ENCODE measurements at regions not wholly inside any gene's neighbourhood (a gene's known extent, or its start where the extent isn't known, plus 50 kb on each side); places are given as distances from the start of the nearest gene placed in this dataset.

DNA sequence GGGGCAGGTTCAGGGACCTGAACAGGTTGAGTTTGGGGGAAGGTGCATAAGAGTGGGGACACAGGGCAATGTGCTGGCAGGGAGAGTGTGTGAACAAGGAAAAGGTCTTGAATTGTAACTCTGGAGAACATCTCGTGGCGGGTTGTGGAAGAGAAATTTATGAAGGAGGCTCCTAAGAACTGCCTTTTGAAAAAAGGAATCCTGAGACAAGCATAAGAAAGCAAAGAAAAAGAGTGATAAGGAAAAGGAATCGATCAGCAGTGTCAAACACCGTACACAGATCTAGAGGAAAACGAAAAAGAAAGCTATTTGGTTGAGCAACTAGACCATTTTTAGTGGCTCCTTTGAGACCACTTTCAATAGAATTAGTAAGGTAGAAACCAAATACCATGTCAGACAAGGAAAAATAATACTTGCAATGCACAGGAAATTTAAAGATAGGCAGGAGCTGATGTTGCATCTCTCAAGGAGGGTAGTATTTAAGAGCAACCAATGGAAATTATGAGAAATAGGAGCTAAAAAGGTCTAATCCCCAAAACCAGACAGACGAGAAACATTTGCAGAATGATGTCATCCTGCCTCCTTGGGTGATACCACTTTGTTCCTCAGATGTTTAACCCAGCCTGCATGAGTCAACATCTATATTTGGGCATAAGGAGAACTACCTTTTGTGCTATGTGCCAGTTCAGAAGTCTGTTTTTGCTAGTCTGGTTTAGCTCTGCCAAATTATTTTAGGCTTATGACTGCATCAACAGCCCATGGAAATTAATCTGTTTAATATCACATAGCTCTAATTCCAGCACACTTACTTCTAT lies 64.5 kb upstream of the STK38L start:
- DNase-seq = peak; percentile 79

DNA sequence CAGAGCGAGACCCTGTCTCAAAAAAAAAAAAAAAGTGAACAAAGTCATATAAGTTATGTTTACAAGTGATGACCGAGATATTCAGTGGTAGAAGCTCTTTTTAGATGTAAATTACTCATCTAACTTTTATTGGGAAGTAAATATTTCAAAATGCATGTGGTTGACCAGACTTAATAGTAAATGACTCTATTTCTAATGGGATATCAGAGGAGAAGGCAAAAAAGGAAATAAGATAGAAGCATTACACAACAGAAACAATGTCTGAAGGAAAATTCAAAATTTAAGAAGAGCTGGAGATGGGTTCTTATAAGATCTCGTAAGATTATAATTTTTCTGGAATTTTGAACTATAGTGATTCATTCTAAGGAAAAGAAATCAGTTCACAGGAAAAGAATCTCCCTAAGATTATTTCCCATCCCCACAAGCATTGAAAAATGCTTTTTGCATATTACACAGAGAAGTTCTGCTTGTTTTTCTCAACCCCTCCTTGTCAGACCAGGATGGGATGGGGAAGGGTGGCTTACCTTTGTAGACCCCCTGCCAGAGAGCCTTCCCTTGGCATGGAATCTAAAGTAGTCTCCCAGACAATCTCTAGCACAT lies 63.1 kb upstream of the STK38L start:
- DNase-seq = no peak

DNA sequence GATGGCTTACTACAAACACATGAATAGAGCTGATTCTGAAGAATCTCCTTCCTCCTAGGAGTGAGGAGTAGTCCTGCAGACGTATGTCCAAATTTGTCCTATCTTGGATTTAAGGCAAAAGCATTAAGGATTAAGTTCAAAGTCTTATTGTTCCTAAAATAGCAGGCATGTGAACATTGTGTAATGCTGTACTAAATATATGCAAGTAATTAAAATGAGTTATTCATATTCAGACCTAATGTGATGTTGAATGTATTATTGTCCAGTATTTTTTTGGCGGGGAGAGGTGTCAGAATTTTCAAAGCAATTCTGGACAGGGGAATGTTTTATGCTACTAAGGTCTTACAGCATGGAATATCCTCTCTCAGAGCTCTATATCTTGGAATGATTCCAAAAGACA lies 60.7 kb upstream of the STK38L start:
- no peak for DNase-seq

DNA sequence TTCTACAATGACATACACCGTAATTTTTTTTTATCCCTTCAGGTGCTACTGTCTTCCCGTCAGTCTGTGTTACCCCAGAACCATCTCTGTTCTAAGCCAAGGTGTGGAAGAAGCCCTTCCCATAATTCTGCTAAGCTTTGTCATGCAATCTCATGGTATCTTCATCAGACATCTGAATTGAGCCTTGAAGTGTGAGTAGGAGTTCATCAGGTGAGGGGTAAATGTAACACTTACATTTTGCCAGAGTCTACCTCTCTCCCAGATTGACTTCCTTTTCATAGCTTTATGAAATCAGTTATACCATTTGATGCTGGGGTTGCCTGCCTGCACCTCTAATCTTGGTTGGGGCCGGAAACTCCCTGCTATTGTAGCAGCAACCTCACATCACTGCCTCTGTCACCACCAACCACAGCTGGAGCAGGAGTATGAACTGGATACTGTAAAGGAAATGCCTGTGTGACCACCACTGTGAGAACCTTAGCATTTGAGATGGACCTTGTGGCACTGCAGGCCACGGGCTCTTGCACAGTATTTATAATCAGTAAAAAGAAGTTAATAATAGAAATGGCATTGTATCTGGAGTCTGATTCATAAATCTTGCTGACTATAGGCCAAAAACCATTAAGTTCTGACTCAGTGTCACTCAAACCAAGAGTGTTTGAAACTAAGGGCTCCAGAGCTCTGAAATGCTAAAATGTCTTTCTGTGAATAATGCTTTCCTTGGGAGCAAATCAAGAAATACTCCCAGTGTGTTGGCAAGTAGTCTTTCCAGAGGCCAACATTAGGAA lies 58.7 kb upstream of the STK38L start:
- DNase-seq = no peak

DNA sequence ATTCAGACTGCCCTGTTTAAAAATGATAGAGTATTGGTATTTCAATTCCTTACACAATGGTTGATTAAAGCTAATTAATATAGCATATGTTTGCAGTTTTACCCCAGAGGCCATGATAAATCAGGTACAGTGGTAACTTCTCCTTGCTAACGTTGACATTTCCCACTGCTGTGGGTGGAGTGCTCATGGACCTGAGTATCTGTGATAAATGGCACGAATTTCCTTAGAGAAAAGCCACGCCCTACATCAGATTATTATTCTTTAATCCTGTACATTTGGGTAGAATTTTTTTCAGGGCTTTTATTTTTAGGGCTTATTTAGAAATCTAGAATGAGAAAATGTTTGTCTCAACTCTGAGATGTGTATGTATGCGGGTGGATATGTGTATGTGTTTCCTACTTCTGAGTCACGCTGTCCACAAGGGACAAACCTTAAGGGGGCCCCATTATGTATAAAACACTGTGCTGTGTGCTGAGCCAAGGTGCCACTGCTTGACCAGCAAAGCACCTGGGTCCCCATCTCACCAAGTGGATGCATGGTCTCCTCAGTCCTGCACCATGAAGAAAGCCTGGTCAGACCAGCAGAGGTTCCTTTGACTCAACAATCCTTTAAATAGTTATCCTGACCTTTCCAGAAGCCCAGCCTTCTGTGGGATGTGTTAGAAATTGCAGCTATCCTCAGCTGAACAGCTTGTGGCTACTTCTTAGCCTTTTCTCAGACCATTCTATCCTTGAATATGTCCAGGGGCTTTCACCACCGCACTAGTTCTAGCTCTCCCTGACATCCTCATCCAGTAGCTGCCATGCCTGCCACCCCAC lies 57.9 kb upstream of the STK38L start:
- DNase-seq = no peak

DNA sequence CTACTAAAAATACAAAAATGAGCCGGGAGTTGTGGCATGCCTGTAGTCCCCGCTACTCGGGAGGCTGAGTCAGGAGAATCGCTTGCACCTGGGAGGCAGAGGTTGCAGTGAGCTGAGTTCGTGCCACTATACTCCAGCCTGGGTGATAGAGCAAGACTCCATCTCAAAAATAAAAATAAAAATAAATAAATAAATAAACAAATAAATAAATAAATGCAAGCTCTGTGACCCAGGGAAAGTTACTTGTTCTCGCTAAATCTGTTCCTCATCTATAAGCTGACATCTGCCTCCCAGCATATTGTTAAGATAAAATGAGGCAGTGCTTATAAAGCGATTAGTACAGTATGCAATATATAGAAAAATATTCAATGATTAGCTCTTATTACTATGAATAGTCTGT lies 56.4 kb upstream of the STK38L start:
- DNase-seq = no peak

DNA sequence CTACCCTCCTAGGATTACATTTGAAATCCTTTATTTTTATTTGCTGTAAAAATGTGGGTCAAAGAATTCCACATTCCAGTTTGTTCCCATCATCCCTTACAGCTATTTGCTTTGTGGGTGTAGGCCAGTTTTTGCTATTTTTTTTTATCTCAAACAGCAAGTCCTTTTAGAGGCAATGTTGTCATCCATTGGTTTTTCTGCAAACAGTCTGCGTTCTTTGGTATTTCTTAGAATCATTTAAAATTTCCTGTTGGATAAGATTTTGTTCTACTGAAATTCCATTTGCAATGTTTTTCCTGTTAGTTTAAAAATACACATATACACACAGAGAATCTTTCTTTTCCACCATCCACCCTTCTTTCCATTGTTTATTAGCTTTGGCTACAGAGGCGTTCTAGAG lies 53.3 kb upstream of the STK38L start:
- no peak for DNase-seq

DNA sequence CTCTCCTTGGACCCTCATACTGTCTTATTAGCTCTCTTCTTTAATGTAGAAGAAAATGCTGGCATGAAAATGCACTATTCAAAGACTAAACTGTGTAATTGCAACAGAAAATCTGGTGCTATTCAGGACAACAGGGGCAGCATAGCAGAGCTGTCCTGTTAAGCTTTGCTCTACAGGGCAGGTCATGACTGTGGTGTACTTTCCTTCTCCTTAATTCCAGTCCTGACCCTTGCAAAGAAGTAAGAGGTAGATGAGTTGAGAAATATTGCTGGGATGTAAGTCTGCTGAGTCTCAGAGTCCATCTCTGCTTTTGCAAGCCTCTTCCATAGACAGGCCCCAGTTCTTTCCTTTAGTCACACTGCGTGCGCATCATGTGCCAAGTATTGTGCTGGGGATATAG lies 52.6 kb upstream of the STK38L start:
- DNase-seq = no peak

DNA sequence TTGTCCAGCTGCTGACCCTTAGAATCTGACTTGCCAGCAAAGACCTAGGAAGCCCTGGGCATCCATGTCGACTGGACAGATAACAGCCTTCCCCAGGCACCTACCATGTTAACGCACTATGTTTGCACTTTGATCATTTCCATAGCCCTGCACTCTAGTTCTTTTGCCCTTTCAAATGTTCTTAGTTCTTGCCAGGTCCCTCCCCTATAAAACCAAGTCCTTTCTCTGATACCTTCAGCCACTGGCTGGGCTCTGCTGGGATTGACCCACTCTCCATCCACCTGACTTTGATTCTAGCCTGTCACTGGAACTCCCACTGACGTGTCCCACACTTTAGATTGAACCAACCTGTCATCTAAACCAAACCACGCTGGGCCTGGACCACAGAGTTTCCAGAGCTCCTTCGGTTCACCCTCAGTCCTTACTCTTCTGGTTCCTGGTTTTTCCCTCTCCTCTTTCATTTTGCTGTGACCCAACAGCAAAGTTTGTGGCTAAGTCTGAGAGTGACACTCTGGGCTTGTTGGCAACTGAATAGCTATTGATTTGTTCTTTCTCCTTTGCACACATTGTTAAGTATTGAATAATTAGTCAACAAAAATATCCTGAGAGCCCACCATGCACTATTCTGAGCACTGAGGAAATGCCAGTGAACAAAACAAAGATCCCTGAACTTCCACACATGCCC lies 51.8 kb upstream of the STK38L start:
- no peak for DNase-seq

DNA sequence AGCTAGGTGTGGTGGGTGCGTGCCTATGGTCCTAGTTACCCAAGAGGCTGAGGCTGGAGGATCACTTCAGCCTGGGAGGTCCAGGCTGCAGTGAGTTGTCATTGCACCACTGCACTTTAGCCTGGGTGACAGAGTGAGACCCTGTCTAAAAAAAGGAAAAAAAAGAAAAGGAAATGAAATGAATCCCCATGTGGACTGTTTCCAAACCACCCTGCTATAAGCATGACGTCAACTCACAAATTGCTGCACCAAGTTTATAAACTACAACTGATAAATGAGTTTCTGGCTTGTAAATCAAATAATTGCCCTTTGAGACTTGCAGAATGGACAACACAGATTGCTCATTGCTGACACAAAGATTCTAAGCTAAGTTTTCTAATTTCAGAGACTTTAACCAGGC lies 51.0 kb upstream of the STK38L start:
- no peak for DNase-seq

DNA sequence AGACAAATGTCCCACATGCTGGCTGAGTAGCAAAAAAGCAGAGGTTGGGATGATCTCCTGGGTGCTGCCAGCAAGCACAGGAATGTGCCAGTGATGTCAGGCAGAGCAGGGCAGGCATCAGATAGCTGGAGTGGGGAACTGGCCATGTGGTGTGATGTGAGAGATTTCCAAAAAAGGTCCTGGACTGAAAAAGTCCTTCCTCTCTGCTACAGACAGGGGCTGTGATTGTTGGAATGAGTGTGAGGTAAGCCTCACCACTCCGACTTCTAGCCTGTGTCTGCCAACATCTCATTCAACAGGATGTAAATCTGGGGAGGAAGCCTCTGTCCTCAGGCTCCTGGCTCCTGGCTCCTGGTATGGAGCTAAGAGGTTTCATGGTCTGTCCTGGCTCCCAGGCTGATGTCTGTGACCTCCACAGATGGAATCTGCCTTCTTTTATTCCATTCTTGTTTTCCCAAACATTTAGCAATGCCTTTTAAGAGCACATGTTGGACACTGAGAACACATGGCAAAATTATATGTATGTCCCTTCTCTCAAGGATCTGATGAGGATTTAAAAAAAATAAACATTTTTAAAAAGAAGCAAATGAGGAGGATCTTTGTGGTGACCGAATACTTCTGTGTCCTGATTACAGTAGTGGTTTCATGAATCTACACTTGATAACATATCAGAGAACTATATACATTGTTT lies 50.1 kb upstream of the STK38L start:
- DNase-seq = no peak
